ENCODE measurements at regions not wholly inside any gene's neighbourhood (a gene's known extent, or its start where the extent isn't known, plus 50 kb on each side); places are given as distances from the start of the nearest gene placed in this dataset.
"Not testable (repeated sequence)": the region's sequence is repeated elsewhere in the genome, so short reads cannot be mapped to it uniquely, and the experiment has no call there.

GRCh38 chr5:164224772-164225171 lies 719.4 kb downstream of the MAT2B start:
- H3K4me3 ChIP-seq (ENCODE audit: low read depth, low read length) = no peak overlapping the region
- no peak for DNase-seq (ENCODE audit: low read depth)
- no peak for TF ChIP-seq CTCF (IDR thresholded peaks at IDR 0.05; ENCODE audit: control insufficient read depth, extremely low read depth, insufficient read depth)

- no peak for DNase-seq (ENCODE audit: low read depth)
- no peak for TF ChIP-seq CTCF (IDR thresholded peaks at IDR 0.05; ENCODE audit: control insufficient read depth, extremely low read depth, insufficient read depth)
- no peak overlapping the region for H3K4me3 ChIP-seq (ENCODE audit: low read depth, low read length)
These were observed 724.9 kb downstream of the MAT2B start for GRCh38 chr5:164230341-164230740.

- no peak overlapping the region for H3K4me3 ChIP-seq (ENCODE audit: low read depth, low read length)
- TF ChIP-seq CTCF (IDR thresholded peaks at IDR 0.05; ENCODE audit: control insufficient read depth, extremely low read depth, insufficient read depth) = no peak
- no peak for DNase-seq (ENCODE audit: low read depth)
These were observed 728.4 kb downstream of the MAT2B start for GRCh38 chr5:164233791-164234190.

- no peak overlapping the region for H3K4me3 ChIP-seq (ENCODE audit: low read depth, low read length)
- TF ChIP-seq CTCF (IDR thresholded peaks at IDR 0.05; ENCODE audit: control insufficient read depth, extremely low read depth, insufficient read depth) = no peak
- no peak for DNase-seq (ENCODE audit: low read depth)
These were observed 728.9 kb downstream of the MAT2B start for GRCh38 chr5:164234321-164234720.

- no peak for DNase-seq (ENCODE audit: low read depth)
- no peak overlapping the region for H3K4me3 ChIP-seq (ENCODE audit: low read depth, low read length)
- no peak for TF ChIP-seq CTCF (IDR thresholded peaks at IDR 0.05; ENCODE audit: control insufficient read depth, extremely low read depth, insufficient read depth)
These were observed 730.0 kb downstream of the MAT2B start for GRCh38 chr5:164235300-164235891.

GRCh38 chr5:164237486-164237885 lies 732.1 kb downstream of the MAT2B start:
- no peak for TF ChIP-seq CTCF (IDR thresholded peaks at IDR 0.05; ENCODE audit: control insufficient read depth, extremely low read depth, insufficient read depth)
- no peak overlapping the region for H3K4me3 ChIP-seq (ENCODE audit: low read depth, low read length)
- DNase-seq (ENCODE audit: low read depth) = no peak

GRCh38 chr5:164251781-164252180 lies 746.4 kb downstream of the MAT2B start:
- H3K4me3 ChIP-seq (ENCODE audit: low read depth, low read length); DNase-seq (ENCODE audit: low read depth): not testable (repeated sequence)

All from LNCaP clone FGC (cell line).